H1 (cell line): ENCODE measurements at regions not wholly inside any gene's neighbourhood (a gene's known extent, or its start where the extent isn't known, plus 50 kb on each side); places are given as distances from the start of the nearest gene placed in this dataset.

Experiments
- CTCF ChIA-PET: fragments of 300-600 bp; sonication (Branson Sonifier 250); formaldehyde crosslinking; loops from one replicate; lab custom pipeline; 2021; ENCODE audit not compliant: partially characterized antibody; lab: Charles Lee
- POLR2A ChIA-PET: fragments of 300-600 bp; sonication (Branson Sonifier 250); formaldehyde crosslinking; loops from one replicate; lab custom pipeline; 2021; ENCODE audit warnings: inconsistent platforms; ENCODE audit not compliant: partially characterized antibody; lab: Charles Lee
- DNase-seq, 2 experiments: peaks; one replicate each; pipeline versions ENCODE4 v3.0.0 to v3.0.0-alpha.2; 2010 to 2022; ENCODE audit warnings: low spot score in 2 of 2, low read depth in 1 of 2, mixed read lengths in 1 of 2
- FAIRE-seq: peaks from 2 replicates; lab custom pipeline; 2011; peaks lifted over from hg19 to GRCh38; lab: Jason Lieb, UNC
- H2AFZ ChIP-seq: 2 replicates; pipeline ENCODE4 v1.8.1; 2012; ENCODE audit warnings: low read length, inconsistent platforms
- H2AK5ac ChIP-seq: 2 replicates; pipeline ENCODE4 v1.6.1; 2013; ENCODE audit warnings: low read depth, low read length
- H2BK120ac ChIP-seq: replicated peaks from 2 replicates; pipeline ENCODE3; 2013; ENCODE audit warnings: low read depth, low read length, inconsistent platforms
- H2BK12ac ChIP-seq: 2 replicates; pipeline ENCODE4 v1.6.1; 2013; ENCODE audit warnings: low read depth, low read length
- H2BK15ac ChIP-seq: 2 replicates; pipeline ENCODE4 v1.6.1; 2013; ENCODE audit warnings: low read length
- H2BK20ac ChIP-seq: 2 replicates; pipeline ENCODE4 v1.6.1; 2013; ENCODE audit warnings: low read length
- H2BK5ac ChIP-seq: 2 replicates; pipeline ENCODE4 v1.6.1; 2013; ENCODE audit warnings: low read depth, low read length
- H3K14ac ChIP-seq: 2 replicates; pipeline ENCODE4 v1.6.1; 2013; ENCODE audit warnings: inconsistent platforms; ENCODE audit not compliant: insufficient read length
- H3K18ac ChIP-seq: 2 replicates; pipeline ENCODE4 v1.6.1; 2013; ENCODE audit warnings: low read length; ENCODE audit errors: extremely low read depth
- H3K23ac ChIP-seq: 2 replicates; pipeline ENCODE4 v1.6.1; 2013; ENCODE audit warnings: inconsistent platforms; ENCODE audit not compliant: insufficient read length
- H3K23me2 ChIP-seq: 2 replicates; pipeline ENCODE4 v1.6.1; 2013; ENCODE audit warnings: low read depth, low read length
- H3K27ac ChIP-seq: 2 replicates; pipeline ENCODE4 v1.6.1; 2011; ENCODE audit warnings: low read depth, low read length, inconsistent platforms
- H3K27me3 ChIP-seq, 4 experiments: replicated peaks in 1 of 4; 1 replicate in 1 of 4; 2 replicates in 3 of 4; pipeline versions ENCODE4 v1.6.1 to v1.8.1; 2011 to 2013; ENCODE audit warnings: low read length in 3 of 4, mild to moderate bottlenecking in 3 of 4, inconsistent platforms in 2 of 4, mixed read lengths in 2 of 4, moderate library complexity in 1 of 4; ENCODE audit not compliant: control insufficient read depth in 3 of 4, insufficient read depth in 3 of 4; ENCODE audit errors: extremely low read depth in 1 of 4
- H3K36me3 ChIP-seq, 4 experiments: 2 replicates each; pipeline versions ENCODE4 v1.6.1 to v1.8.1; 2011 to 2013; ENCODE audit warnings: mild to moderate bottlenecking in 4 of 4, low read length in 3 of 4, moderate library complexity in 2 of 4, control low read depth in 1 of 4, inconsistent platforms in 1 of 4; ENCODE audit not compliant: insufficient read depth in 4 of 4, control insufficient read depth in 2 of 4
- H3K4ac ChIP-seq: replicated peaks from 2 replicates; pipeline ENCODE3; 2013; ENCODE audit warnings: low read length, low read depth, mixed read lengths, inconsistent platforms; ENCODE audit not compliant: insufficient read length
- H3K4me1 ChIP-seq, 4 experiments: replicated peaks in 1 of 4; 1 replicate in 1 of 4; 2 replicates in 3 of 4; pipeline versions ENCODE4 v1.6.1 to v1.8.1; 2011 to 2013; ENCODE audit warnings: low read length in 3 of 4, inconsistent platforms in 2 of 4, mixed read lengths in 1 of 4; ENCODE audit not compliant: insufficient read depth in 4 of 4, control insufficient read depth in 3 of 4
- H3K4me2 ChIP-seq, 2 experiments: 2 replicates each; pipeline versions ENCODE4 v1.6.1 to v1.8.1; 2011 to 2013; ENCODE audit warnings: low read depth in 2 of 2, low read length in 2 of 2, control low read depth in 1 of 2, inconsistent platforms in 1 of 2, mild to moderate bottlenecking in 1 of 2; ENCODE audit not compliant: insufficient read depth in 1 of 2
- H3K4me3 ChIP-seq, 4 experiments: fragments of 200-600, 300-600 bp in 1 of 4; sonication (generic), shearing (Covaris generic), sonication (Bioruptor Twin) in 1 of 4; 2 replicates each; pipeline versions ENCODE4 v1.5.1 to v1.8.1; 2011 to 2016; ENCODE audit warnings: low read length in 4 of 4, low read depth in 3 of 4, control low read depth in 2 of 4, inconsistent platforms in 2 of 4, mild to moderate bottlenecking in 2 of 4, mixed read lengths in 1 of 4, moderate library complexity in 1 of 4; ENCODE audit not compliant: insufficient read depth in 2 of 4; ENCODE audit errors: extremely low read depth in 1 of 4
- H3K56ac ChIP-seq: replicated peaks from 2 replicates; pipeline ENCODE3; 2013; ENCODE audit warnings: low read depth, mild to moderate bottlenecking, mixed read lengths, low read length, inconsistent platforms; ENCODE audit not compliant: insufficient read length
- H3K79me1 ChIP-seq: 2 replicates; pipeline ENCODE4 v1.6.1; 2013; ENCODE audit warnings: low read depth, low read length, control low read depth
- H3K79me2 ChIP-seq, 2 experiments: 2 replicates each; pipeline versions ENCODE4 v1.6.1 to v1.8.1; 2012 to 2013; ENCODE audit warnings: low read length in 2 of 2, mild to moderate bottlenecking in 2 of 2, inconsistent platforms in 1 of 2; ENCODE audit not compliant: insufficient read depth in 2 of 2, control insufficient read depth in 1 of 2
- H3K9ac ChIP-seq, 4 experiments: replicated peaks in 1 of 4; 1 replicate in 1 of 4; 2 replicates in 3 of 4; pipeline versions ENCODE4 v1.6.1 to v1.8.1; 2011 to 2013; ENCODE audit warnings: low read depth in 3 of 4, low read length in 3 of 4, control low read depth in 2 of 4, mild to moderate bottlenecking in 2 of 4, moderate library complexity in 2 of 4, inconsistent platforms in 1 of 4; ENCODE audit errors: extremely low read depth in 1 of 4
- H3K9me3 ChIP-seq, 2 experiments: 2 replicates each; pipeline versions ENCODE4 v1.6.1 to v1.8.1; 2012 to 2013; ENCODE audit warnings: mild to moderate bottlenecking in 2 of 2, moderate library complexity in 2 of 2, control low read depth in 1 of 2, inconsistent platforms in 1 of 2, low read depth in 1 of 2, low read length in 1 of 2, mixed read lengths in 1 of 2; ENCODE audit not compliant: insufficient read depth in 2 of 2
- H4K20me1 ChIP-seq, 2 experiments: replicated peaks in 1 of 2; 2 replicates each; pipeline versions ENCODE3 to v1.8.1; 2011 to 2013; ENCODE audit warnings: inconsistent platforms in 2 of 2, low read length in 2 of 2, mild to moderate bottlenecking in 1 of 2; ENCODE audit not compliant: insufficient read depth in 2 of 2, control insufficient read depth in 1 of 2
- H4K5ac ChIP-seq: 2 replicates; pipeline ENCODE4 v1.6.1; 2013; ENCODE audit warnings: low read length, low read depth, mixed read lengths, inconsistent platforms; ENCODE audit not compliant: insufficient read length
- H4K8ac ChIP-seq: 2 replicates; pipeline ENCODE4 v1.8.0; 2013; ENCODE audit warnings: mild to moderate bottlenecking, moderate library complexity, low read length, inconsistent platforms; ENCODE audit not compliant: insufficient read depth; ENCODE audit errors: extremely low read depth
- H4K91ac ChIP-seq: replicated peaks from 2 replicates; pipeline ENCODE3; 2013; ENCODE audit warnings: low read length, mixed read lengths, inconsistent platforms; ENCODE audit not compliant: insufficient read length
- CEBPB ChIP-seq: IDR thresholded peaks from 2 replicates; pipeline ENCODE4 v1.6.1; 2012; ENCODE audit warnings: low read depth, low read length
- GABPA ChIP-seq: IDR thresholded peaks from 2 replicates; pipeline ENCODE4 v1.6.1; 2011; ENCODE audit warnings: mild to moderate bottlenecking, low read length, moderate library complexity, borderline replicate concordance; ENCODE audit not compliant: insufficient read depth
- SAP30 ChIP-seq: fragments of 300-600 bp; sonication (generic); IDR thresholded peaks from 2 replicates; pipeline ENCODE4 v1.7.1; 2012; ENCODE audit warnings: low read length, moderate library complexity, mild to moderate bottlenecking, inconsistent platforms; ENCODE audit not compliant: insufficient read depth, insufficient replicate concordance
- TAF7 ChIP-seq: optimal IDR thresholded peaks from 2 replicates; pipeline ENCODE3; 2011; ENCODE audit warnings: low read depth, mild to moderate bottlenecking, inconsistent platforms, low read length, moderate library complexity, borderline replicate concordance
- TEAD4 ChIP-seq: IDR thresholded peaks from 2 replicates; pipeline ENCODE4 v1.6.1; 2012; ENCODE audit warnings: low read depth, low read length, inconsistent platforms, mixed read lengths
- WGBS, 2 experiments: shearing (Covaris generic) in 1 of 2; methylation state at CpG; one replicate each; pipeline versions ENCODE4 v1.1.6 to v1.1.7; 2013 to 2015; ENCODE audit warnings: low lambda C conversion rate in 2 of 2, mixed read lengths in 2 of 2, inconsistent platforms in 1 of 2, low coverage in 1 of 2, missing lambda C conversion rate in 1 of 2; ENCODE audit not compliant: insufficient replicate concordance in 2 of 2, insufficient coverage in 1 of 2, insufficient read length in 1 of 2; ENCODE audit errors: extremely low coverage in 1 of 2, missing lambda C conversion rate in 1 of 2; 5-methylcytosine and 5-hydroxymethylcytosine counted together
- TF ChIP-seq, protein P1 (sequence below): IDR thresholded peaks from 2 replicates; pipeline ENCODE4 v1.6.1; 2012; ENCODE audit warnings: low read length, inconsistent platforms

DNA sequence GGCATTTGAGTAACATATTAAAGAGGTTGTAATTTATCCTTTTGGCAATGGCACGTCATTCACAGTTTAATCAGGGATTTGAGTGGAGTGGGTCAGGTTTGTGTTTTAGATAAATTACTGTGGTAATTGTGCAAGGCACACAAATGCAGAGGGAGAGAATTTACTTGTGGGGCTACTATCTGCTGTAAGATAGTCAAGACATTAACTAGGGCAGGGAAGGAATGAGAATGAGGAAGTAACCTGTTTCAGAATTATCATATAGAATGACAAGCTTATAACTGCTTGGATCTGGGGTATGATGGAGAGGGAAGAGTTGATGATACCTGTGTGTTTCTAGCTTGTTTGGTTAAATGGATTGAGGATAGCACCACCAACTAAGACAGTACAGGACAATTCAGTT, 58.9 kb upstream of the ZSWIM2 start:
- Histone ChIP-seq H3K18ac (no peak overlapping the region), H4K5ac (no peak overlapping the region), H2BK5ac (no peak overlapping the region), H3K4me2 (no peak overlapping the region), H3K4me1 (no peaks in the 10 kb centered on the region), H3K36me3 (no peaks in the 10 kb centered on the region), H3K79me2 (no peaks in the 10 kb centered on the region), H2BK20ac (no peak overlapping the region), H3K79me1 (no peaks in the 10 kb centered on the region), H3K23me2 (no peaks in the 10 kb centered on the region), H2AK5ac (no peak overlapping the region), H2BK15ac (no peak overlapping the region), H4K91ac (no peak overlapping the region), H2BK12ac (no peak overlapping the region), H4K8ac (no peak overlapping the region), H2BK120ac (no peak overlapping the region), H3K27me3 (no peaks in the 10 kb centered on the region; a peak in 1 of 7 replicates), H4K20me1 (no peaks in the 10 kb centered on the region), H3K23ac (no peak overlapping the region), H3K9me3 (no peaks in the 10 kb centered on the region), H3K14ac (no peak overlapping the region), H3K4ac (no peak overlapping the region), H3K9ac (no peak overlapping the region), H3K27ac (no peak overlapping the region), H3K4me3 (no peak overlapping the region), H3K56ac (no peak overlapping the region), H2AFZ (no peak overlapping the region)
- 91% methylated on average over 1 of the region's 1 CpG; no CpG with 5 or more reads in 1 of the 2 experiments for WGBS, 2 experiments
- ChIA-PET CTCF (interaction anchor here (0.6 to 0.9 kb wide), 2 partner anchors 45 to 273 kb away, joined by 3 to 4 read pairs; no protein-coding TSS in a partner anchor), POLR2A (no interaction called here)
- FAIRE-seq (no peak), DNase-seq (no peak)
- no peak for TF ChIP-seq TAF7
- TF ChIP-seq TEAD4: no peak
- TF ChIP-seq CEBPB: no peak
- TF ChIP-seq, protein P1, sequence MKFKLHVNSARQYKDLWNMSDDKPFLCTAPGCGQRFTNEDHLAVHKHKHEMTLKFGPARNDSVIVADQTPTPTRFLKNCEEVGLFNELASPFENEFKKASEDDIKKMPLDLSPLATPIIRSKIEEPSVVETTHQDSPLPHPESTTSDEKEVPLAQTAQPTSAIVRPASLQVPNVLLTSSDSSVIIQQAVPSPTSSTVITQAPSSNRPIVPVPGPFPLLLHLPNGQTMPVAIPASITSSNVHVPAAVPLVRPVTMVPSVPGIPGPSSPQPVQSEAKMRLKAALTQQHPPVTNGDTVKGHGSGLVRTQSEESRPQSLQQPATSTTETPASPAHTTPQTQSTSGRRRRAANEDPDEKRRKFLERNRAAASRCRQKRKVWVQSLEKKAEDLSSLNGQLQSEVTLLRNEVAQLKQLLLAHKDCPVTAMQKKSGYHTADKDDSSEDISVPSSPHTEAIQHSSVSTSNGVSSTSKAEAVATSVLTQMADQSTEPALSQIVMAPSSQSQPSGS: no peak
- no peak for TF ChIP-seq SAP30
- TF ChIP-seq GABPA: no peak
